ENCODE measurements at regions not wholly inside any gene's neighbourhood (a gene's known extent, or its start where the extent isn't known, plus 50 kb on each side); places are given as distances from the start of the nearest gene placed in this dataset.

DNA sequence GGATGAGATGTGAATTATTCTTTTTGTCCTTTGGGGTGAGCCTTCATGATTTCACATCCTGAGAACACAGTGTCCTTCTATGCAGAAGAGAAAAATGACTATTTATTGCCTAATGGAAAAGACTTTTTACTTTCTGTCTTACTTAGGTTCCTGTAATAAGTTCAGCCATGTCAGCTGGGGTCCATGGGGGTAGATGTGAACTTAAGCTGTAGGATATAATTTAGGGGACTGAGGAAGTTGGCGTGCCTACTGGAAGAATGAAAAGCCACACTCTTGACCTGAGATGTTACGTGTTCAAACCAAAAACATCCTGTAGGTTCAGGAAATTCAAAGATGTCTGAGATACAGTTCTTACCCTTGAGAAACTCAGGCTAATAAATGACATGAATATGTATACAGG lies 660.5 kb downstream of the TOX3 start:
- H3K9me3 ChIP-seq (replicated peaks; ENCODE audit: control insufficient read depth, insufficient read depth, low read length) = no peaks in the 10 kb centered on the region
- no TSS peak for BruUV-seq (replicated peaks)
- DNase-seq (ENCODE audit: low read depth, low spot score) (no peak), FAIRE-seq (no peak)
- CTCF ChIA-PET = no interaction called here
- no peaks in the 10 kb centered on the region for H3K4me1 ChIP-seq (ENCODE audit: control insufficient read depth, extremely low read depth, insufficient read depth, low read length)
- H3K27ac ChIP-seq (ENCODE audit: insufficient read depth, low read depth, low read length) = no peak overlapping the region
- TF ChIP-seq POLR2A (IDR thresholded peaks at IDR 0.05; ENCODE audit: low read depth, low read length) (no peak), JUN (IDR thresholded peaks at IDR 0.05; ENCODE audit: borderline replicate concordance, insufficient read depth, insufficient read length, low read depth) (no peak)
- H3K79me2 ChIP-seq (ENCODE audit: control insufficient read depth, insufficient read depth, low read length) = no peaks in the 10 kb centered on the region
- POLR2A ChIA-PET = no interaction called here
- no peaks in the 10 kb centered on the region for H3K27me3 ChIP-seq (ENCODE audit: control insufficient read depth in 2 of 2, insufficient read depth in 2 of 2, low read length in 2 of 2)
- no peak overlapping the region for H3K4me3 ChIP-seq (replicated peaks in 1 of 3; ENCODE audit: insufficient read depth in 1 of 3, low read depth in 1 of 3, low read length in 3 of 3)
- dilution Hi-C loops (cut with MboI; ENCODE audit: extremely low pct_ligation_motif_present, low sequenced_read_pairs) (no loop called here), intact Hi-C loops (cut with micrococcal nuclease) (no loop called here)
- no peaks in the 10 kb centered on the region for H3K36me3 ChIP-seq (ENCODE audit: control insufficient read depth in 2 of 2, extremely low read depth in 1 of 2, insufficient read depth in 2 of 2, low read length in 2 of 2)
- no peaks in the 10 kb centered on the region for H4K20me1 ChIP-seq (replicated peaks; ENCODE audit: control insufficient read depth, extremely low read depth, insufficient read depth, low read length)
- no peak overlapping the region for H3K9ac ChIP-seq (replicated peaks; ENCODE audit: extremely low read depth, insufficient read depth, low read length)
- no peak overlapping the region for H3K4me2 ChIP-seq (ENCODE audit: insufficient read depth, low read length)
- H3K9me1 ChIP-seq (replicated peaks; ENCODE audit: control insufficient read depth, extremely low read depth, insufficient read depth, low read length) = no peaks in the 10 kb centered on the region
- no peak overlapping the region for H2AFZ ChIP-seq (ENCODE audit: low read depth, low read length)

DNA sequence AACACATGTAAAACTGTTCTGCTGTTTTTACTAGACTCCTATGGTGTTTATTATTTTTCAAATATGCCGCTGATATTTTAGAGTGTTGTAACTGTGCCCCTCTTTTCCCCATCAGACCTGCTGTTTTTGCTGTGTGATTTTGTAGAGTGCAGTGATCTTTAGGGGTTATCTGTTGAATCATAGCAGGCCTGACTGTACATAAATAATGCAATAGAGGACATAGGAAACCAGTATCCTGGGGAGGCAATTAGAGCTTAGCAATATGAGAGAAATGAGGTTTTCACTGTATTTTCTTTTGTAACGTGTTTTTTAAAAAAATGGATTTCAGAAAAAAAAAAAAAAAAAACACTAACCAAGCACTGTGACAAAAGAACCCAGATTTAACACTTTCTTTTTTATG lies 662.2 kb downstream of the TOX3 start:
- DNase-seq (ENCODE audit: low read depth, low spot score) (no peak), FAIRE-seq (no peak)
- CTCF ChIA-PET = no interaction called here
- H3K4me3 ChIP-seq (replicated peaks in 1 of 3; ENCODE audit: insufficient read depth in 1 of 3, low read depth in 1 of 3, low read length in 3 of 3) = no peak overlapping the region
- no peak overlapping the region for H3K27ac ChIP-seq (ENCODE audit: insufficient read depth, low read depth, low read length)
- BruUV-seq (replicated peaks) = no TSS peak
- no peaks in the 10 kb centered on the region for H3K4me1 ChIP-seq (ENCODE audit: control insufficient read depth, extremely low read depth, insufficient read depth, low read length)
- TF ChIP-seq, protein P1, sequence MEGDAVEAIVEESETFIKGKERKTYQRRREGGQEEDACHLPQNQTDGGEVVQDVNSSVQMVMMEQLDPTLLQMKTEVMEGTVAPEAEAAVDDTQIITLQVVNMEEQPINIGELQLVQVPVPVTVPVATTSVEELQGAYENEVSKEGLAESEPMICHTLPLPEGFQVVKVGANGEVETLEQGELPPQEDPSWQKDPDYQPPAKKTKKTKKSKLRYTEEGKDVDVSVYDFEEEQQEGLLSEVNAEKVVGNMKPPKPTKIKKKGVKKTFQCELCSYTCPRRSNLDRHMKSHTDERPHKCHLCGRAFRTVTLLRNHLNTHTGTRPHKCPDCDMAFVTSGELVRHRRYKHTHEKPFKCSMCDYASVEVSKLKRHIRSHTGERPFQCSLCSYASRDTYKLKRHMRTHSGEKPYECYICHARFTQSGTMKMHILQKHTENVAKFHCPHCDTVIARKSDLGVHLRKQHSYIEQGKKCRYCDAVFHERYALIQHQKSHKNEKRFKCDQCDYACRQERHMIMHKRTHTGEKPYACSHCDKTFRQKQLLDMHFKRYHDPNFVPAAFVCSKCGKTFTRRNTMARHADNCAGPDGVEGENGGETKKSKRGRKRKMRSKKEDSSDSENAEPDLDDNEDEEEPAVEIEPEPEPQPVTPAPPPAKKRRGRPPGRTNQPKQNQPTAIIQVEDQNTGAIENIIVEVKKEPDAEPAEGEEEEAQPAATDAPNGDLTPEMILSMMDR (IDR thresholded peaks at IDR 0.05; ENCODE audit: extremely low read depth in 1 of 2, insufficient read depth in 1 of 2, low read depth in 1 of 2, low read length in 2 of 2) = no peak
- TF ChIP-seq POLR2A (IDR thresholded peaks at IDR 0.05; ENCODE audit: low read depth, low read length) = no peak
- TF ChIP-seq, protein P2, sequence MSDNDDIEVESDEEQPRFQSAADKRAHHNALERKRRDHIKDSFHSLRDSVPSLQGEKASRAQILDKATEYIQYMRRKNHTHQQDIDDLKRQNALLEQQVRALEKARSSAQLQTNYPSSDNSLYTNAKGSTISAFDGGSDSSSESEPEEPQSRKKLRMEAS (IDR thresholded peaks at IDR 0.05; ENCODE audit: insufficient read depth, insufficient read length) = no peak
- no peak overlapping the region for H3K9ac ChIP-seq (replicated peaks; ENCODE audit: extremely low read depth, insufficient read depth, low read length)
- H3K9me3 ChIP-seq (replicated peaks; ENCODE audit: control insufficient read depth, insufficient read depth, low read length) = no peaks in the 10 kb centered on the region
- H2AFZ ChIP-seq (ENCODE audit: low read depth, low read length) = no peak overlapping the region
- H3K9me1 ChIP-seq (replicated peaks; ENCODE audit: control insufficient read depth, extremely low read depth, insufficient read depth, low read length) = no peaks in the 10 kb centered on the region
- POLR2A ChIA-PET = no interaction called here
- dilution Hi-C loops (cut with MboI; ENCODE audit: extremely low pct_ligation_motif_present, low sequenced_read_pairs) (no loop called here), intact Hi-C loops (cut with micrococcal nuclease) (no loop called here)
- no peaks in the 10 kb centered on the region for H3K79me2 ChIP-seq (ENCODE audit: control insufficient read depth, insufficient read depth, low read length)
- H4K20me1 ChIP-seq (replicated peaks; ENCODE audit: control insufficient read depth, extremely low read depth, insufficient read depth, low read length) = no peaks in the 10 kb centered on the region
- H3K27me3 ChIP-seq (ENCODE audit: control insufficient read depth in 2 of 2, insufficient read depth in 2 of 2, low read length in 2 of 2) = no peaks in the 10 kb centered on the region
- H3K36me3 ChIP-seq (ENCODE audit: control insufficient read depth in 2 of 2, extremely low read depth in 1 of 2, insufficient read depth in 2 of 2, low read length in 2 of 2) = no peaks in the 10 kb centered on the region
- no peak overlapping the region for H3K4me2 ChIP-seq (ENCODE audit: insufficient read depth, low read length)

Measured in endothelial cell of umbilical vein (primary cell).